B cell (primary cell): ENCODE measurements at regions not wholly inside any gene's neighbourhood (a gene's known extent, or its start where the extent isn't known, plus 50 kb on each side); places are given as distances from the start of the nearest gene placed in this dataset.

ENCODE experiments used
- ATAC-seq: fragments of 200-7000 bp; cut with Tn5 transposase; one replicate; pipeline ENCODE4 v1.10.0; 2021; ENCODE audit warnings: low read depth, mild to moderate bottlenecking, moderate number of reproducible peaks, moderate library complexity
- CTCF ChIA-PET: fragments of 350-600 bp; sonication (Branson Sonifier 250); formaldehyde crosslinking; loops from one replicate; lab custom pipeline; 2021; ENCODE audit warnings: antibody characterized with exemption, inconsistent platforms; lab: Charles Lee
- POLR2A ChIA-PET: fragments of 350-600 bp; sonication (Branson Sonifier 250); formaldehyde crosslinking; loops from one replicate; lab custom pipeline; 2021; ENCODE audit warnings: antibody characterized with exemption; lab: Charles Lee
- DNase-seq: peaks from one replicate; pipeline ENCODE4 v3.0.0; 2013
- H2AFZ ChIP-seq: 2 replicates; pipeline ENCODE4 v1.6.1; 2012; ENCODE audit warnings: mild to moderate bottlenecking, low read depth, low read length; ENCODE audit not compliant: insufficient read depth, poor library complexity, severe bottlenecking
- H3K27ac ChIP-seq, 2 donors: 1 replicate in 1 of 2; 2 replicates in 1 of 2; pipeline ENCODE4 v1.5.1; 2012 to 2013; ENCODE audit warnings: low read length in 2 of 2, mild to moderate bottlenecking in 2 of 2, moderate library complexity in 1 of 2
- H3K27me3 ChIP-seq, 4 experiments: fragments of 200-600 bp in 1 of 4; sonication (generic) in 1 of 4; replicated peaks in 1 of 4; 1 replicate in 2 of 4; 2 replicates in 2 of 4; pipeline versions ENCODE4 v1.6.1 to v1.7.0; 2013 to 2016; ENCODE audit warnings: low read length in 3 of 4, mild to moderate bottlenecking in 2 of 4, mixed read lengths in 1 of 4, moderate library complexity in 1 of 4; ENCODE audit not compliant: insufficient read depth in 4 of 4, control insufficient read depth in 3 of 4; ENCODE audit errors: control extremely low read depth in 1 of 4
- H3K36me3 ChIP-seq, 2 experiments: replicated peaks in 1 of 2; 1 replicate in 1 of 2; 2 replicates in 1 of 2; pipeline versions ENCODE4 v1.6.1 to v1.7.1; 2013; ENCODE audit warnings: low read length in 1 of 2; ENCODE audit not compliant: insufficient read depth in 2 of 2, control insufficient read depth in 1 of 2; ENCODE audit errors: control extremely low read depth in 1 of 2, extremely low read depth in 1 of 2
- H3K4me1 ChIP-seq, 2 donors: fragments of 200-600 bp in 1 of 2; sonication (generic) in 1 of 2; 1 replicate in 1 of 2; 2 replicates in 1 of 2; pipeline versions ENCODE4 v1.5.1 to v1.6.1; 2013 to 2017; ENCODE audit warnings: low read length in 2 of 2; ENCODE audit not compliant: control insufficient read depth in 2 of 2, insufficient read depth in 2 of 2
- H3K4me2 ChIP-seq: replicated peaks from 2 replicates; pipeline ENCODE3; 2012; ENCODE audit warnings: mild to moderate bottlenecking, low read depth, low read length; ENCODE audit not compliant: poor library complexity, severe bottlenecking
- H3K4me3 ChIP-seq, 5 experiments: fragments of 200-600 bp in 1 of 5; sonication (generic) in 1 of 5; 1 replicate in 3 of 5; 2 replicates in 2 of 5; pipeline versions ENCODE4 v1.5.1 to v1.7.0; 2011 to 2016; ENCODE audit warnings: low read length in 4 of 5, mild to moderate bottlenecking in 4 of 5, low read depth in 2 of 5, control low read depth in 1 of 5, moderate library complexity in 1 of 5; ENCODE audit not compliant: insufficient read depth in 1 of 5; ENCODE audit errors: control extremely low read depth in 1 of 5, extremely low read depth in 1 of 5
- H3K79me2 ChIP-seq: fragments of 200-600 bp; sonication (generic); one replicate; pipeline ENCODE4 v1.6.0; 2016; ENCODE audit warnings: low read length; ENCODE audit not compliant: control insufficient read depth, insufficient read depth
- H3K9ac ChIP-seq: fragments of 200-600 bp; sonication (generic); 2 replicates; pipeline ENCODE4 v1.6.1; 2017; ENCODE audit warnings: mild to moderate bottlenecking, low read length, moderate library complexity
- H3K9me3 ChIP-seq, 3 donors: one replicate each; pipeline versions ENCODE4 v1.6.1 to v1.7.1; 2013; ENCODE audit warnings: low read length in 2 of 3; ENCODE audit not compliant: control insufficient read depth in 2 of 3, insufficient read depth in 1 of 3; ENCODE audit errors: control extremely low read depth in 1 of 3
- H4K20me1 ChIP-seq: 2 replicates; pipeline ENCODE4 v1.6.0; 2012; ENCODE audit warnings: mild to moderate bottlenecking, low read length; ENCODE audit not compliant: insufficient read depth, control insufficient read depth, poor library complexity, severe bottlenecking
- H3K27ac Mint-ChIP-seq: one replicate; pipeline ENCODE4 v1.8.0; 2021; ENCODE audit warnings: mixed read lengths
- H3K27me3 Mint-ChIP-seq: one replicate; pipeline ENCODE4 v1.8.0; 2021; ENCODE audit warnings: mixed read lengths
- H3K4me1 Mint-ChIP-seq: one replicate; pipeline ENCODE4 v1.8.0; 2021; ENCODE audit warnings: mixed read lengths
- H3K4me3 Mint-ChIP-seq: one replicate; pipeline ENCODE4 v1.8.0; 2021; ENCODE audit warnings: mixed read lengths
- H3K9me3 Mint-ChIP-seq: one replicate; pipeline ENCODE4 v1.8.0; 2022; ENCODE audit warnings: mixed read lengths; ENCODE audit not compliant: insufficient read depth
- EZH2 ChIP-seq: IDR thresholded peaks from 2 replicates; pipeline ENCODE4 v1.6.1; 2012; ENCODE audit warnings: borderline replicate concordance, low read depth, mild to moderate bottlenecking, moderate library complexity, low read length; ENCODE audit not compliant: insufficient read depth, poor library complexity, severe bottlenecking
- WGBS: methylation state at CpG from one replicate; pipeline ENCODE4 v1.1.5; 2013; ENCODE audit warnings: missing lambda C conversion rate; ENCODE audit not compliant: insufficient coverage; 5-methylcytosine and 5-hydroxymethylcytosine counted together
- intact Hi-C: fragments of 100-400 bp; cut with micrococcal nuclease; formaldehyde crosslinking; loops from one replicate; pipeline ENCODE4 v1.10.0; 2022
- TF ChIP-seq, protein P1 (sequence below): fragments of 200-600 bp; IDR thresholded peaks from one replicate; pipeline ENCODE4 v1.8.0; 2022; ENCODE audit warnings: antibody characterized with exemption, mild to moderate bottlenecking

DNA sequence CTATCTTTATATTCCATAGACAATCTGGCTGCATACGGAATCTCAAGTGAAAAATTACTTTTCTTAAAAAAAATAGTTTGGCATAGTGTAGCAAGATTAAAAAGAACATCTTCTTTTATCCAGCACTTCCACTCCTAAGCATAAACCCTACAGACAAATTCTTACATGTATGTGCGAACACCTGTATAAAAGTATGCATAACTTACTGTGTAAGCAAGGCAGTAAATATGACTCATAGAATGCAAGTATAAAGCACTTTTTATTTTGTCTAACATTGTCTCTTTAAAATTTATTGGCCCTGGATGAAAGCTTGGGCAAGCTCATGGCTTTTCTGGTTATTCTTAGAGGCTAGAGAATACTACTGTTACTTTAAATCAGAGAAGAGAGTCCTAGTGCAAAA is 86.4 kb downstream of the MSX2 start:
- WGBS, result no CpG with 5 or more reads among the region's 2 CpGs

DNA sequence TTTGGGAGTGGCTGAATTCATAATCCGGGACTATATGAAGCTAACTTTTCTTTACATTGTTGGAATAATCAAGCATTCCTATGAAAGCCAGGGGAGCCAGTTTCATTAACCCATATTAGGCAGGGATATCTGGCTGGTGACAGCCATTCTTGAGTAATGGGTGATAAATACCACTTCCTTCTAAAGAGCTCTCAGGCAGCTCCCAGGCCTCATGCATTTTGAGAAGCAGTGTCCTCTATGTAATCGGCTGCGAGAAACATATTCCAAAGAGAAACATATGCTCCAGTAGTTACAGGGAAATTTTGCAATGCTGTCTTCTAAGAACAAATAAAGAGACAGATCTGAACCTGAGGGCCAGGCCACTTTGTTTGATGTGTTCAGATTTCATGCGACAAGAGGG is 83.1 kb downstream of the MSX2 start:
- Mint-ChIP-seq H3K27me3 (no peaks in the 10 kb centered on the region), H3K9me3 (no peaks in the 10 kb centered on the region), H3K4me1 (no peaks in the 10 kb centered on the region), H3K4me3 (no peak overlapping the region), H3K27ac (no peak overlapping the region)
- no peak overlapping the region for H2AFZ ChIP-seq
- H3K27me3 ChIP-seq, result no peaks in the 10 kb centered on the region
- DNase-seq (no peak), ATAC-seq (no peak)
- H3K9ac ChIP-seq, result no peak overlapping the region
- peaks cover 0 to 20% (median 0%) of the 10 kb centered on the region in 3 donors for H3K9me3 ChIP-seq
- TF ChIP-seq, protein P1, sequence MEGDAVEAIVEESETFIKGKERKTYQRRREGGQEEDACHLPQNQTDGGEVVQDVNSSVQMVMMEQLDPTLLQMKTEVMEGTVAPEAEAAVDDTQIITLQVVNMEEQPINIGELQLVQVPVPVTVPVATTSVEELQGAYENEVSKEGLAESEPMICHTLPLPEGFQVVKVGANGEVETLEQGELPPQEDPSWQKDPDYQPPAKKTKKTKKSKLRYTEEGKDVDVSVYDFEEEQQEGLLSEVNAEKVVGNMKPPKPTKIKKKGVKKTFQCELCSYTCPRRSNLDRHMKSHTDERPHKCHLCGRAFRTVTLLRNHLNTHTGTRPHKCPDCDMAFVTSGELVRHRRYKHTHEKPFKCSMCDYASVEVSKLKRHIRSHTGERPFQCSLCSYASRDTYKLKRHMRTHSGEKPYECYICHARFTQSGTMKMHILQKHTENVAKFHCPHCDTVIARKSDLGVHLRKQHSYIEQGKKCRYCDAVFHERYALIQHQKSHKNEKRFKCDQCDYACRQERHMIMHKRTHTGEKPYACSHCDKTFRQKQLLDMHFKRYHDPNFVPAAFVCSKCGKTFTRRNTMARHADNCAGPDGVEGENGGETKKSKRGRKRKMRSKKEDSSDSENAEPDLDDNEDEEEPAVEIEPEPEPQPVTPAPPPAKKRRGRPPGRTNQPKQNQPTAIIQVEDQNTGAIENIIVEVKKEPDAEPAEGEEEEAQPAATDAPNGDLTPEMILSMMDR, result no peak
- TF ChIP-seq EZH2, result no peak
- H3K79me2 ChIP-seq, result no peaks in the 10 kb centered on the region
- CTCF ChIA-PET, result interaction anchor here (0.8 kb wide), 1 partner anchor 12 kb away, joined by 3 read pairs; no protein-coding TSS in a partner anchor
- H3K27ac ChIP-seq, result no peak overlapping the region
- POLR2A ChIA-PET, result no interaction called here
- H4K20me1 ChIP-seq, result no peaks in the 10 kb centered on the region
- H3K4me1 ChIP-seq, result no peaks in the 10 kb centered on the region
- intact Hi-C loops, result no loop called here
- no peaks in the 10 kb centered on the region for H3K36me3 ChIP-seq
- H3K4me2 ChIP-seq, result no peak overlapping the region
- 83% methylated on average over 1 of the region's 4 CpGs for WGBS
- H3K4me3 ChIP-seq, result no peak overlapping the region

More for the DNA sequence above, 86.4 kb downstream of the MSX2 start:
- Mint-ChIP-seq H3K27ac (no peak overlapping the region), H3K4me1 (no peaks in the 10 kb centered on the region), H3K9me3 (peaks cover 6% of the 10 kb centered on the region), H3K27me3 (no peaks in the 10 kb centered on the region), H3K4me3 (no peak overlapping the region)
- H3K9ac ChIP-seq, result no peak overlapping the region
- intact Hi-C loops, result no loop called here
- no peaks in the 10 kb centered on the region for H3K4me1 ChIP-seq
- ChIA-PET CTCF (no interaction called here), POLR2A (no interaction called here)
- H3K4me3 ChIP-seq, result no peak overlapping the region
- no peaks in the 10 kb centered on the region for H3K36me3 ChIP-seq
- H3K27ac ChIP-seq, result no peak overlapping the region
- H3K9me3 ChIP-seq, result peaks cover 0 to 9% (median 0%) of the 10 kb centered on the region in 3 donors
- H3K27me3 ChIP-seq, result no peaks in the 10 kb centered on the region
- H3K4me2 ChIP-seq, result no peak overlapping the region
- no peak for TF ChIP-seq EZH2
- TF ChIP-seq, protein P1, result no peak
- no peak for DNase-seq
- H2AFZ ChIP-seq, result no peak overlapping the region
- no peaks in the 10 kb centered on the region for H4K20me1 ChIP-seq
- no peak for ATAC-seq
- H3K79me2 ChIP-seq, result no peaks in the 10 kb centered on the region
